ENCODE measurements at regions not wholly inside any gene's neighbourhood (a gene's known extent, or its start where the extent isn't known, plus 50 kb on each side); places are given as distances from the start of the nearest gene placed in this dataset.

GRCh38 chr6:44531442-44532015 lies 144.0 kb downstream of the CDC5L start:
- in situ Hi-C loops (cut with HindIII; ENCODE audit: low sequenced_read_pairs), result no loop called here

- in situ Hi-C loops (cut with HindIII; ENCODE audit: low sequenced_read_pairs), result no loop called here
Observed at GRCh38 chr6:44533421-44533820, 145.9 kb downstream of the CDC5L start.

- in situ Hi-C loops (cut with HindIII; ENCODE audit: low sequenced_read_pairs), result no loop called here
Observed at GRCh38 chr6:44534291-44534690, 146.8 kb downstream of the CDC5L start.

GRCh38 chr6:44535446-44535845 lies 147.9 kb downstream of the CDC5L start:
- in situ Hi-C loops (cut with HindIII; ENCODE audit: low sequenced_read_pairs), result no loop called here

- in situ Hi-C loops (cut with HindIII; ENCODE audit: low sequenced_read_pairs), result no loop called here
Observed at GRCh38 chr6:44535967-44536366, 148.5 kb downstream of the CDC5L start.

- in situ Hi-C loops (cut with HindIII; ENCODE audit: low sequenced_read_pairs), result no loop called here
Observed at GRCh38 chr6:44537306-44538049, 150.0 kb downstream of the CDC5L start.

- in situ Hi-C loops (cut with HindIII; ENCODE audit: low sequenced_read_pairs), result no loop called here
Observed at GRCh38 chr6:44538131-44538806, 150.8 kb downstream of the CDC5L start.

GRCh38 chr6:44538807-44539201 lies 151.3 kb downstream of the CDC5L start:
- in situ Hi-C loops (cut with HindIII; ENCODE audit: low sequenced_read_pairs), result no loop called here

GRCh38 chr6:44539701-44540355 lies 152.3 kb downstream of the CDC5L start:
- in situ Hi-C loops (cut with HindIII; ENCODE audit: low sequenced_read_pairs), result no loop called here

- in situ Hi-C loops (cut with HindIII; ENCODE audit: low sequenced_read_pairs), result no loop called here
Observed at GRCh38 chr6:44540881-44541280, 153.4 kb downstream of the CDC5L start.

- in situ Hi-C loops (cut with HindIII; ENCODE audit: low sequenced_read_pairs), result no loop called here
Observed at GRCh38 chr6:44542401-44543116, 155.1 kb downstream of the CDC5L start.

GRCh38 chr6:44543664-44544063 lies 156.2 kb downstream of the CDC5L start:
- in situ Hi-C loops (cut with HindIII; ENCODE audit: low sequenced_read_pairs), result no loop called here

- in situ Hi-C loops (cut with HindIII; ENCODE audit: low sequenced_read_pairs), result no loop called here
Observed at GRCh38 chr6:44545224-44545623, 157.7 kb downstream of the CDC5L start.

GRCh38 chr6:44548319-44548718 lies 160.8 kb downstream of the CDC5L start:
- in situ Hi-C loops (cut with HindIII; ENCODE audit: low sequenced_read_pairs), result no loop called here

- in situ Hi-C loops (cut with HindIII; ENCODE audit: low sequenced_read_pairs), result no loop called here
Observed at GRCh38 chr6:44549516-44549915, 162.0 kb downstream of the CDC5L start.

- in situ Hi-C loops (cut with HindIII; ENCODE audit: low sequenced_read_pairs), result no loop called here
Observed at GRCh38 chr6:44554194-44554593, 166.7 kb downstream of the CDC5L start.

- in situ Hi-C loops (cut with HindIII; ENCODE audit: low sequenced_read_pairs), result no loop called here
Observed at GRCh38 chr6:44554861-44555260, 167.4 kb downstream of the CDC5L start.

- in situ Hi-C loops (cut with HindIII; ENCODE audit: low sequenced_read_pairs), result no loop called here
Observed at GRCh38 chr6:44556046-44556445, 168.5 kb downstream of the CDC5L start.

GRCh38 chr6:44558024-44558831 lies 170.7 kb downstream of the CDC5L start:
- in situ Hi-C loops (cut with HindIII; ENCODE audit: low sequenced_read_pairs), result no loop called here

- in situ Hi-C loops (cut with HindIII; ENCODE audit: low sequenced_read_pairs), result no loop called here
Observed at GRCh38 chr6:44558832-44559251, 171.3 kb downstream of the CDC5L start.

Data from DLD1 (cell line).